ENCODE measurements at regions not wholly inside any gene's neighbourhood (a gene's known extent, or its start where the extent isn't known, plus 50 kb on each side); places are given as distances from the start of the nearest gene placed in this dataset.

GRCh38 chr5:63690546-63690945 lies 271.7 kb downstream of the HTR1A start:
- ChIA-PET CTCF (no interaction called here), POLR2A (no interaction called here)
- no peaks in the 10 kb centered on the region for H3K9me3 Mint-ChIP-seq
- no peak for DNase-seq
- no peak overlapping the region for H3K27ac Mint-ChIP-seq
- H3K4me1 Mint-ChIP-seq = no peaks in the 10 kb centered on the region
- no peak overlapping the region for H3K4me3 Mint-ChIP-seq
- no peaks in the 10 kb centered on the region for H3K27me3 Mint-ChIP-seq
- H3K36me3 Mint-ChIP-seq (ENCODE audit: low read depth) = no peaks in the 10 kb centered on the region

- POLR2A ChIA-PET = no interaction called here
Measured at GRCh38 chr5:63687854-63688516, 274.3 kb downstream of the HTR1A start.

GRCh38 chr5:63686938-63687337 lies 275.3 kb downstream of the HTR1A start:
- DNase-seq = no peak
- POLR2A ChIA-PET = no interaction called here
- H3K4me3 Mint-ChIP-seq = no peak overlapping the region
- no peak overlapping the region for H3K27ac Mint-ChIP-seq
- peaks cover 3% of the 10 kb centered on the region for H3K9me3 Mint-ChIP-seq
- H3K4me1 Mint-ChIP-seq = no peaks in the 10 kb centered on the region
- no peaks in the 10 kb centered on the region for H3K27me3 Mint-ChIP-seq
- CTCF ChIA-PET = no interaction called here
- no peaks in the 10 kb centered on the region for H3K36me3 Mint-ChIP-seq (ENCODE audit: low read depth)

More at GRCh38 chr5:63687854-63688516, 274.3 kb downstream of the HTR1A start:
- DNase-seq = no peak
- CTCF ChIA-PET = no interaction called here
- no peaks in the 10 kb centered on the region for H3K27me3 Mint-ChIP-seq
- H3K9me3 Mint-ChIP-seq = peaks cover 3% of the 10 kb centered on the region
- no peak overlapping the region for H3K4me3 Mint-ChIP-seq
- H3K27ac Mint-ChIP-seq = no peak overlapping the region
- no peaks in the 10 kb centered on the region for H3K4me1 Mint-ChIP-seq
- no peaks in the 10 kb centered on the region for H3K36me3 Mint-ChIP-seq (ENCODE audit: low read depth)

DNA sequence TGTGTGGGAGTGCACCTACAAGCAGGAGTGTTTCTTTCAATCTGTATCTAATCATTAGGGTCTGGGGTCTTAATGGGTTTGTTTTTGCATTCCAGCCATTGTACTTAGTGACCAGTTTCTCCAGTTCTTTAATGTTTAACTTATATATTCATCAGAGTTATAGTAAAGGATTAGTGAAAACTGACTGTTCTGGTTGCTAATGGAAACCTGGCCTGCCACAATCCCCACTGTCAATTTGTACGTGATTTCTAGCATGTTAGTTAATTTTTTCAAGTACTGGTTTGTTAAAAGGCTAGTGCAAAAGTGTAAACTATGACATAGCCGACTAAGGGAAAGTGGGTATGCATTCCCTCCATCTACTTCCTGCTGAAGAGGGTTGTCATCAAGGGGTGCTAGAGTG lies 276.1 kb downstream of the HTR1A start:
- Mint-ChIP-seq H3K4me1 (no peaks in the 10 kb centered on the region), H3K9me3 (peaks cover 3% of the 10 kb centered on the region), H3K27me3 (no peaks in the 10 kb centered on the region), H3K27ac (no peak overlapping the region), H3K4me3 (no peak overlapping the region), H3K36me3 (ENCODE audit: low read depth) (no peaks in the 10 kb centered on the region)
- POLR2A ChIA-PET = no interaction called here
- CTCF ChIA-PET = no interaction called here
- DNase-seq = no peak

- no peak for DNase-seq
- Mint-ChIP-seq H3K4me1 (no peaks in the 10 kb centered on the region), H3K27ac (no peak overlapping the region), H3K36me3 (ENCODE audit: low read depth) (no peaks in the 10 kb centered on the region), H3K27me3 (no peaks in the 10 kb centered on the region), H3K9me3 (peaks cover 3% of the 10 kb centered on the region), H3K4me3 (no peak overlapping the region)
- CTCF ChIA-PET = no interaction called here
- POLR2A ChIA-PET = no interaction called here
Measured at GRCh38 chr5:63685454-63685853, 276.8 kb downstream of the HTR1A start.

DNA sequence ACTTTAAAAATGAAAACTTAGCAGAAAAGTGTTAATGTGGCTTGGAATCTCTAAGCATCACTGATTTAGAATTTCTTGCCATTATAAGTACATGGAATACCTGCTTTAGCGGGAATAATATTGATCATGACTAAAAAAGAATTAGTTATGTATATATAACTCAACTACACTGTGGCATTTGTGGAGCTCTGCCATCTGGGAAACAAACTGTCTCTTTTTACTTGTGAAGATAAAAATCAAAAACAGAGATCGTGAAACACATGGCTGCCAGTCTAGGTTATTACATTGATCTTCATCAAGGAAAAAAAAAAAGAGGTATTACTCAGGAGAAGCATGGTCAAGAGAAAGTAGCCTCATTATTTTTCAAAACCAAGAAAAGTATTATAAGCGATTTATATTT lies 287.4 kb downstream of the HTR1A start:
- H3K4me3 Mint-ChIP-seq = no peak overlapping the region
- H3K27ac Mint-ChIP-seq = no peak overlapping the region
- no peaks in the 10 kb centered on the region for H3K36me3 Mint-ChIP-seq (ENCODE audit: low read depth)
- no peak for DNase-seq
- H3K4me1 Mint-ChIP-seq = no peaks in the 10 kb centered on the region
- no peaks in the 10 kb centered on the region for H3K27me3 Mint-ChIP-seq
- peaks cover 3% of the 10 kb centered on the region for H3K9me3 Mint-ChIP-seq
- ChIA-PET POLR2A (no interaction called here), CTCF (no interaction called here)

GRCh38 chr5:63655043-63655442 lies 307.2 kb downstream of the HTR1A start:
- H3K36me3 Mint-ChIP-seq (ENCODE audit: low read depth) = no peaks in the 10 kb centered on the region
- POLR2A ChIA-PET = no interaction called here
- CTCF ChIA-PET = no interaction called here
- H3K4me3 Mint-ChIP-seq = no peak overlapping the region
- no peak for DNase-seq
- no peaks in the 10 kb centered on the region for H3K9me3 Mint-ChIP-seq
- H3K4me1 Mint-ChIP-seq = no peaks in the 10 kb centered on the region
- no peaks in the 10 kb centered on the region for H3K27me3 Mint-ChIP-seq
- H3K27ac Mint-ChIP-seq = no peak overlapping the region

- H3K4me3 Mint-ChIP-seq = no peak overlapping the region
- H3K36me3 Mint-ChIP-seq (ENCODE audit: low read depth) = no peaks in the 10 kb centered on the region
- H3K27me3 Mint-ChIP-seq = no peaks in the 10 kb centered on the region
- CTCF ChIA-PET = no interaction called here
- DNase-seq = no peak
- POLR2A ChIA-PET = no interaction called here
- peaks cover 3% of the 10 kb centered on the region for H3K9me3 Mint-ChIP-seq
- H3K27ac Mint-ChIP-seq = no peak overlapping the region
- H3K4me1 Mint-ChIP-seq = no peaks in the 10 kb centered on the region
Measured at GRCh38 chr5:63650581-63650980, 311.7 kb downstream of the HTR1A start.

DNA sequence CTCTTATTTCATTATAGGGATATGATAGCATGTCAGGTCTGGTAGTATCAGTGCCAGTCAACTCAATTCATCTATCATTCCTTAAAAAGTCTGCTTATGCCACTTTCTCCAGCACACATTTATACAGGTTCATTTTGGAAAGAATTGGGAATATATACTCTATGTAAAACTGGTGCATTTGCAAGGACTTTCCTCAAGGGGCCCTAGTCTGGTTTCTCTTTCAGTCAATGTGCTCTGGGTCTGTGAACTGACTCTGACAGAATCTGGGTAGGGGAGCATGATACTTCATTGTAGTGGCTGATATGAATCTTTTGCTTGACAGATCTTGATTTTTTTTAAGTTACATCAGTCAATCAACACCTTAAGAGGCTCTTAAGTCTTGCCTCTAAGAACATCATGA lies 313.9 kb downstream of the HTR1A start:
- Mint-ChIP-seq H3K27me3 (no peaks in the 10 kb centered on the region), H3K36me3 (ENCODE audit: low read depth) (no peaks in the 10 kb centered on the region), H3K27ac (no peak overlapping the region), H3K4me3 (no peak overlapping the region), H3K9me3 (peaks cover 4% of the 10 kb centered on the region), H3K4me1 (no peaks in the 10 kb centered on the region)
- DNase-seq = no peak
- ChIA-PET CTCF (no interaction called here), POLR2A (no interaction called here)

DNA sequence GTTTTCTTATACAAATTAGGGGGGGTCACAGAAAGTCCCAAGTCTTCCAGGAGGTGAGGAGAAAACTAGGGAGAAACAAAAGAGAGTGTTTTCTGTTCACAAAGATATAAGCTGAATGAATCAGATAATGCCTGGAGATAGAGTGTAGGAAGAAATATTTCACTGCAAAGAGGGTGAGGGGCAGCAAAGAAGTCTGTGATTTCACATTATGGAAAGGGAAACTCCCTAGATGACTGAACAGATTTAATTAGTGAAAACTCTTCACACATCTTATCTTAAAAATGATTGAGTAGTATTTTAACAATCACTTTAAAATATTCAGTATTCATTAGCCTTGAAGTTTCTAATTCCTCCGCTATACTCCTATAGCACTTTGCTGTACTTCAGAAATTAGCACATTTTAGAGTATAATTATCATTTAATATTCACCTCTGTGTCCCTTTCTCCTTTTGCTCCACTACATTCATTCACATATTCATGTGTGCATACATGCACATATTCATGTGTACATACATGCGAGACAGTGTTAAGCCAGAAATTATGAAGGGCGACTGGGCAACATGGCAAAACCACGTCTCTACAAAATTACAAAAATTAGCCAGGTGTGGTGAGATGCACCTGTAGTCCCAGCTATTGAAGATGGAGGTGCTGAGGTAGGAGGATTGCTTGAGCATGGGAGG lies 332.2 kb downstream of the HTR1A start:
- Mint-ChIP-seq H3K36me3 (ENCODE audit: low read depth) (no peaks in the 10 kb centered on the region), H3K9me3 (peaks cover 10% of the 10 kb centered on the region), H3K27ac (no peak overlapping the region), H3K27me3 (no peaks in the 10 kb centered on the region), H3K4me3 (no peak overlapping the region), H3K4me1 (no peaks in the 10 kb centered on the region)
- no peak for DNase-seq
- CTCF ChIA-PET = no interaction called here
- POLR2A ChIA-PET = no interaction called here

- H3K27ac Mint-ChIP-seq = no peak overlapping the region
- no peak for DNase-seq
- H3K4me3 Mint-ChIP-seq = no peak overlapping the region
- H3K9me3 Mint-ChIP-seq = no peaks in the 10 kb centered on the region
- POLR2A ChIA-PET = no interaction called here
- CTCF ChIA-PET = no interaction called here
- no peaks in the 10 kb centered on the region for H3K27me3 Mint-ChIP-seq
- H3K4me1 Mint-ChIP-seq = no peaks in the 10 kb centered on the region
- no peaks in the 10 kb centered on the region for H3K36me3 Mint-ChIP-seq (ENCODE audit: low read depth)
Measured at GRCh38 chr5:63613442-63613841, 348.8 kb downstream of the HTR1A start.

- no peak overlapping the region for H3K4me3 Mint-ChIP-seq
- H3K27me3 Mint-ChIP-seq = no peaks in the 10 kb centered on the region
- no peak for DNase-seq
- H3K27ac Mint-ChIP-seq = no peak overlapping the region
- H3K36me3 Mint-ChIP-seq (ENCODE audit: low read depth) = no peaks in the 10 kb centered on the region
- POLR2A ChIA-PET = no interaction called here
- no peaks in the 10 kb centered on the region for H3K9me3 Mint-ChIP-seq
- no peaks in the 10 kb centered on the region for H3K4me1 Mint-ChIP-seq
- CTCF ChIA-PET = no interaction called here
Measured at GRCh38 chr5:63603996-63604395, 358.2 kb downstream of the HTR1A start.

DNA sequence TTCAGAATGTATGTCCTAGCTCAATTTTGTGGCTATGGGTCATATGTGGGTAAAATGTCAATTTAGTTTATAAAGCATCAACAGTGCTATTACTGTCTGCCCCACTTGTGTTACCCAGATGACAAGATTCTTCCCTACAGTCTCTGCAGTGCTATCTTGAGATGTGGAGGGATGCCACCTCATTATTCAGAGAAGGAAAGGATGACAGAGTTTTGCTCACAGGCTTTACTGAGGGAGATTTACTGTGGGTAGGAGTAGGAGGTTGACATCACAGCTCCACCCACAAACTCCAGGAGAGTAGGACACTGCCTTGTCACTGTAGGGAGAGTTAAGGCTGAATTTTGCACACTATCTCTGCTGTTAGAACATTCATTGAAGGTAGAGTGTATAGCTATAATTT lies 359.3 kb downstream of the HTR1A start:
- no peaks in the 10 kb centered on the region for H3K27me3 Mint-ChIP-seq
- no peak overlapping the region for H3K4me3 Mint-ChIP-seq
- DNase-seq = no peak
- H3K36me3 Mint-ChIP-seq (ENCODE audit: low read depth) = no peaks in the 10 kb centered on the region
- H3K9me3 Mint-ChIP-seq = no peaks in the 10 kb centered on the region
- H3K27ac Mint-ChIP-seq = no peak overlapping the region
- POLR2A ChIA-PET = no interaction called here
- H3K4me1 Mint-ChIP-seq = no peaks in the 10 kb centered on the region
- CTCF ChIA-PET = interaction anchor here (0.7 kb wide), 1 partner anchor 133 kb away, joined by 3 read pairs; no protein-coding TSS in a partner anchor

DNA sequence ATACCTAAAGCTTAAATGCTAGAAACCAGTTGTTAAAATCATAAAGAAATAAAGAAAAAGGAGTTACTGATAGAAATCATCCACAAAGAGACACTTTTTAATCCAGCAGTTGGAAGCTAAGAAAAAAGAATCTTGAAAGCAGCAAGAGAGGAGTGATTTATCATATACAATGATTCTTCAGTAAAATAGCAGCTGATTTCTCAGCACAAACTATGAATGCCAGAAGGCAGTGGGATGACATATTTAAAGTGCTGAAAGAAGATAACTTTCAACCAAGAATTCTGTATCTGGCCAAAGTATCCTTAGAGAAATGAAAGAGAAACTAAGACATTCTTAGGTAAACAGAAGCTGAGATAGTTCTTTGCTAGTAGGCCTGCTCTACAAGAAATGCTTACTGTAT lies 366.0 kb downstream of the HTR1A start:
- Mint-ChIP-seq H3K9me3 (peaks cover 5% of the 10 kb centered on the region), H3K4me1 (no peaks in the 10 kb centered on the region), H3K27ac (no peak overlapping the region), H3K27me3 (no peaks in the 10 kb centered on the region), H3K36me3 (ENCODE audit: low read depth) (no peaks in the 10 kb centered on the region), H3K4me3 (no peak overlapping the region)
- ChIA-PET CTCF (no interaction called here), POLR2A (no interaction called here)
- DNase-seq = no peak
